ENCODE measurements at regions not wholly inside any gene's neighbourhood (a gene's known extent, or its start where the extent isn't known, plus 50 kb on each side); places are given as distances from the start of the nearest gene placed in this dataset.
"Not testable (repeated sequence)": the region's sequence is repeated elsewhere in the genome, so short reads cannot be mapped to it uniquely, and the experiment has no call there.

GRCh38 chr4:132114885-132115284 lies 1034.2 kb upstream of the PCDH10 start:
- no peak overlapping the region for H3K9ac ChIP-seq (ENCODE audit: insufficient read length)
- H3K27ac ChIP-seq: no peak overlapping the region
- H3K9me3 ChIP-seq (ENCODE audit: low read depth, low read length): no peaks in the 10 kb centered on the region
- no peaks in the 10 kb centered on the region for H3K36me3 ChIP-seq (ENCODE audit: insufficient read depth, low read length)
- DNase-seq (ENCODE audit: low read depth, low spot score): no peak
- no peak for TF ChIP-seq FOXP2 (optimal IDR thresholded peaks at IDR 0.05; ENCODE audit: control extremely low read depth, extremely low read length, insufficient read depth)
- no peak for TF ChIP-seq POLR2AphosphoS5 (IDR thresholded peaks at IDR 0.05; ENCODE audit: borderline replicate concordance, low read depth, low read length)
- H3K4me3 ChIP-seq: no peak overlapping the region

GRCh38 chr4:132122741-132123140 lies 1026.4 kb upstream of the PCDH10 start:
- H3K4me3 ChIP-seq; H3K9ac ChIP-seq (ENCODE audit: insufficient read length); DNase-seq (ENCODE audit: low read depth, low spot score); H3K36me3 ChIP-seq (ENCODE audit: insufficient read depth, low read length); H3K9me3 ChIP-seq (ENCODE audit: low read depth, low read length); H3K27ac ChIP-seq: not testable (repeated sequence)

- Histone ChIP-seq H3K36me3 (ENCODE audit: insufficient read depth, low read length) (no peaks in the 10 kb centered on the region), H3K27ac (no peak overlapping the region), H3K9ac (ENCODE audit: insufficient read length) (no peak overlapping the region), H3K4me3 (no peak overlapping the region), H3K9me3 (ENCODE audit: low read depth, low read length) (no peaks in the 10 kb centered on the region)
- TF ChIP-seq FOXP2 (optimal IDR thresholded peaks at IDR 0.05; ENCODE audit: control extremely low read depth, extremely low read length, insufficient read depth): no peak
- TF ChIP-seq EZH2 (IDR thresholded peaks at IDR 0.05): no peak
- TF ChIP-seq POLR2AphosphoS5 (IDR thresholded peaks at IDR 0.05; ENCODE audit: borderline replicate concordance, low read depth, low read length): no peak
- DNase-seq (ENCODE audit: low read depth, low spot score): no peak
Observed at GRCh38 chr4:132123870-132124623, 1025.0 kb upstream of the PCDH10 start.

GRCh38 chr4:132124624-132124974 lies 1024.5 kb upstream of the PCDH10 start:
- no peak for DNase-seq (ENCODE audit: low read depth, low spot score)
- Histone ChIP-seq H3K36me3 (ENCODE audit: insufficient read depth, low read length) (no peaks in the 10 kb centered on the region), H3K9me3 (ENCODE audit: low read depth, low read length) (no peaks in the 10 kb centered on the region), H3K4me3 (no peak overlapping the region), H3K27ac (no peak overlapping the region), H3K9ac (ENCODE audit: insufficient read length) (no peak overlapping the region)
- TF ChIP-seq EZH2 (IDR thresholded peaks at IDR 0.05): no peak
- no peak for TF ChIP-seq FOXP2 (optimal IDR thresholded peaks at IDR 0.05; ENCODE audit: control extremely low read depth, extremely low read length, insufficient read depth)
- TF ChIP-seq POLR2AphosphoS5 (IDR thresholded peaks at IDR 0.05; ENCODE audit: borderline replicate concordance, low read depth, low read length): no peak

GRCh38 chr4:132125131-132125530 lies 1024.0 kb upstream of the PCDH10 start:
- no peak overlapping the region for H3K9ac ChIP-seq (ENCODE audit: insufficient read length)
- H3K36me3 ChIP-seq (ENCODE audit: insufficient read depth, low read length): no peaks in the 10 kb centered on the region
- no peak overlapping the region for H3K27ac ChIP-seq
- DNase-seq (ENCODE audit: low read depth, low spot score): no peak
- H3K9me3 ChIP-seq (ENCODE audit: low read depth, low read length): no peaks in the 10 kb centered on the region
- no peak overlapping the region for H3K4me3 ChIP-seq
- no peak for TF ChIP-seq POLR2AphosphoS5 (IDR thresholded peaks at IDR 0.05; ENCODE audit: borderline replicate concordance, low read depth, low read length)
- TF ChIP-seq EZH2 (IDR thresholded peaks at IDR 0.05): no peak
- no peak for TF ChIP-seq FOXP2 (optimal IDR thresholded peaks at IDR 0.05; ENCODE audit: control extremely low read depth, extremely low read length, insufficient read depth)

- no peaks in the 10 kb centered on the region for H3K36me3 ChIP-seq (ENCODE audit: insufficient read depth, low read length)
- no peak overlapping the region for H3K9ac ChIP-seq (ENCODE audit: insufficient read length)
- no peak overlapping the region for H3K4me3 ChIP-seq
- TF ChIP-seq FOXP2 (optimal IDR thresholded peaks at IDR 0.05; ENCODE audit: control extremely low read depth, extremely low read length, insufficient read depth): no peak
- TF ChIP-seq EZH2 (IDR thresholded peaks at IDR 0.05): no peak
- no peaks in the 10 kb centered on the region for H3K9me3 ChIP-seq (ENCODE audit: low read depth, low read length)
- H3K27ac ChIP-seq: no peak overlapping the region
- DNase-seq (ENCODE audit: low read depth, low spot score): no peak
Observed at GRCh38 chr4:132132433-132132832, 1016.7 kb upstream of the PCDH10 start.

- no peaks in the 10 kb centered on the region for H3K36me3 ChIP-seq (ENCODE audit: insufficient read depth, low read length)
- TF ChIP-seq EZH2 (IDR thresholded peaks at IDR 0.05) (no peak), FOXP2 (optimal IDR thresholded peaks at IDR 0.05; ENCODE audit: control extremely low read depth, extremely low read length, insufficient read depth) (no peak), POLR2AphosphoS5 (IDR thresholded peaks at IDR 0.05; ENCODE audit: borderline replicate concordance, low read depth, low read length) (no peak)
- H3K4me3 ChIP-seq: no peak overlapping the region
- no peaks in the 10 kb centered on the region for H3K9me3 ChIP-seq (ENCODE audit: low read depth, low read length)
- no peak overlapping the region for H3K27ac ChIP-seq
- H3K9ac ChIP-seq (ENCODE audit: insufficient read length): no peak overlapping the region
- DNase-seq (ENCODE audit: low read depth, low spot score): no peak
Observed at GRCh38 chr4:132169660-132170059, 979.4 kb upstream of the PCDH10 start.

- Histone ChIP-seq H3K9ac (ENCODE audit: insufficient read length) (no peak overlapping the region), H3K4me3 (no peak overlapping the region), H3K9me3 (ENCODE audit: low read depth, low read length) (no peaks in the 10 kb centered on the region), H3K27ac (no peak overlapping the region), H3K36me3 (ENCODE audit: insufficient read depth, low read length) (no peaks in the 10 kb centered on the region)
- no peak for DNase-seq (ENCODE audit: low read depth, low spot score)
- TF ChIP-seq POLR2AphosphoS5 (IDR thresholded peaks at IDR 0.05; ENCODE audit: borderline replicate concordance, low read depth, low read length) (no peak), EZH2 (IDR thresholded peaks at IDR 0.05) (no peak), FOXP2 (optimal IDR thresholded peaks at IDR 0.05; ENCODE audit: control extremely low read depth, extremely low read length, insufficient read depth) (no peak)
Observed at GRCh38 chr4:132180020-132180427, 969.1 kb upstream of the PCDH10 start.

- no peak overlapping the region for H3K4me3 ChIP-seq
- DNase-seq (ENCODE audit: low read depth, low spot score): no peak
- no peak overlapping the region for H3K27ac ChIP-seq
- H3K9me3 ChIP-seq (ENCODE audit: low read depth, low read length): no peaks in the 10 kb centered on the region
- H3K36me3 ChIP-seq (ENCODE audit: insufficient read depth, low read length): no peaks in the 10 kb centered on the region
- TF ChIP-seq POLR2AphosphoS5 (IDR thresholded peaks at IDR 0.05; ENCODE audit: borderline replicate concordance, low read depth, low read length) (no peak), FOXP2 (optimal IDR thresholded peaks at IDR 0.05; ENCODE audit: control extremely low read depth, extremely low read length, insufficient read depth) (no peak), EZH2 (IDR thresholded peaks at IDR 0.05) (no peak)
- H3K9ac ChIP-seq (ENCODE audit: insufficient read length): no peak overlapping the region
Observed at GRCh38 chr4:132195176-132195575, 953.9 kb upstream of the PCDH10 start.
